Caco-2 (cell line): ENCODE measurements at regions not wholly inside any gene's neighbourhood (a gene's known extent, or its start where the extent isn't known, plus 50 kb on each side); places are given as distances from the start of the nearest gene placed in this dataset.

Experiments used
- BruUV-seq: library from RNA; stranded (reverse); fragments of 400-500 nt; replicated peaks from 2 replicates; lab custom pipeline; 2021; lab: Mats Ljungman, UMichigan
- CTCF ChIA-PET: fragments of 300-600 bp; sonication (Branson Sonifier 250); formaldehyde crosslinking; loops from one replicate; lab custom pipeline; 2022; ENCODE audit warnings: antibody characterized with exemption; lab: Charles Lee
- POLR2A ChIA-PET: fragments of 300-600 bp; sonication (Branson Sonifier 250); formaldehyde crosslinking; loops from one replicate; lab custom pipeline; 2022; ENCODE audit warnings: antibody characterized with exemption; lab: Charles Lee
- DNase-seq, 2 experiments: peaks; one replicate each; pipeline versions ENCODE4 v3.0.0 to v3.0.0-alpha.2; 2020 to 2022
- H3K27me3 ChIP-seq: replicated peaks from 2 replicates; pipeline ENCODE4 v1.6.0; 2011; ENCODE audit warnings: low read length; ENCODE audit not compliant: control insufficient read depth, insufficient read depth
- H3K36me3 ChIP-seq: 2 replicates; pipeline ENCODE4 v1.5.1; 2011; ENCODE audit warnings: low read length; ENCODE audit not compliant: control insufficient read depth, insufficient read depth
- H3K4me1 ChIP-seq: fragments of 250-450 bp; sonication (Bioruptor Pico); 2 replicates; pipeline ENCODE4 v1.5.1; 2020; ENCODE audit warnings: mild to moderate bottlenecking
- H3K4me3 ChIP-seq: 2 replicates; pipeline ENCODE4 v1.5.1; 2011; ENCODE audit warnings: low read depth, mild to moderate bottlenecking, control low read depth, low read length
- H3K9me3 ChIP-seq: fragments of 250-450 bp; sonication (Bioruptor Pico); 2 replicates; pipeline ENCODE4 v1.5.1; 2020; ENCODE audit warnings: mild to moderate bottlenecking, moderate library complexity
- H3K27ac Mint-ChIP-seq: one replicate; pipeline ENCODE4 v1.8.0; 2022; ENCODE audit warnings: mixed read lengths; ENCODE audit not compliant: unreplicated experiment
- H3K27me3 Mint-ChIP-seq: one replicate; pipeline ENCODE4 v1.8.0; 2022; ENCODE audit warnings: mixed read lengths; ENCODE audit not compliant: insufficient read depth, unreplicated experiment
- H3K36me3 Mint-ChIP-seq: one replicate; pipeline ENCODE4 v1.8.0; 2022; ENCODE audit warnings: mild to moderate bottlenecking, mixed read lengths; ENCODE audit not compliant: insufficient read depth, unreplicated experiment
- H3K4me1 Mint-ChIP-seq: one replicate; pipeline ENCODE4 v1.8.0; 2022; ENCODE audit warnings: low read depth, mixed read lengths; ENCODE audit not compliant: unreplicated experiment
- H3K4me3 Mint-ChIP-seq: one replicate; pipeline ENCODE4 v1.8.0; 2022; ENCODE audit warnings: mild to moderate bottlenecking, moderate library complexity, mixed read lengths; ENCODE audit not compliant: unreplicated experiment
- H3K9me3 Mint-ChIP-seq: one replicate; pipeline ENCODE4 v1.8.0; 2022; ENCODE audit warnings: mixed read lengths; ENCODE audit not compliant: unreplicated experiment
- CTCF ChIP-seq, 2 experiments: fragments of 200-600 bp in 1 of 2; IDR thresholded peaks; 1 replicate in 1 of 2; 2 replicates in 1 of 2; pipeline versions ENCODE4 v1.5.1 to v1.8.0; 2011 to 2022; ENCODE audit warnings: antibody characterized with exemption in 1 of 2, control low read depth in 1 of 2, inconsistent platforms in 1 of 2, low read depth in 1 of 2, low read length in 1 of 2, mild to moderate bottlenecking in 1 of 2, moderate library complexity in 1 of 2; ENCODE audit not compliant: insufficient read depth in 1 of 2, severe bottlenecking in 1 of 2, unreplicated experiment in 1 of 2
- intact Hi-C: fragments of 100-400 bp; cut with micrococcal nuclease; formaldehyde crosslinking; loops from one replicate; pipeline ENCODE4 v1.10.0; 2022; ENCODE audit not compliant: unreplicated experiment

- Mint-ChIP-seq H3K36me3 (no peaks in the 10 kb centered on the region), H3K4me3 (no peak overlapping the region), H3K27ac (no peak overlapping the region), H3K4me1 (no peaks in the 10 kb centered on the region), H3K9me3 (no peaks in the 10 kb centered on the region), H3K27me3 (peaks cover 3% of the 10 kb centered on the region)
- DNase-seq = no peak
- intact Hi-C loops = no loop called here
- no peaks in the 10 kb centered on the region for H3K36me3 ChIP-seq
- no peaks in the 10 kb centered on the region for H3K9me3 ChIP-seq
- H3K4me1 ChIP-seq = no peaks in the 10 kb centered on the region
- BruUV-seq = no TSS peak
- TF ChIP-seq CTCF (IDR thresholded peaks at IDR 0.05; ENCODE audit: insufficient read depth in 1 of 2, low read depth in 1 of 2, low read length in 1 of 2, severe bottlenecking in 1 of 2, unreplicated experiment in 1 of 2) = no peak
- no peaks in the 10 kb centered on the region for H3K27me3 ChIP-seq
- no peak overlapping the region for H3K4me3 ChIP-seq
- CTCF ChIA-PET = no interaction called here
- POLR2A ChIA-PET = no interaction called here
Observed at GRCh38 chr2:173488861-173489260, 134.2 kb downstream of the CDCA7 start.

- no peaks in the 10 kb centered on the region for H3K27me3 ChIP-seq
- no peaks in the 10 kb centered on the region for H3K9me3 ChIP-seq
- no TSS peak for BruUV-seq
- H3K4me1 ChIP-seq = no peaks in the 10 kb centered on the region
- H3K9me3 Mint-ChIP-seq = no peaks in the 10 kb centered on the region
- no peak for TF ChIP-seq CTCF (IDR thresholded peaks at IDR 0.05; ENCODE audit: insufficient read depth in 1 of 2, low read depth in 1 of 2, low read length in 1 of 2, severe bottlenecking in 1 of 2, unreplicated experiment in 1 of 2)
- CTCF ChIA-PET = no interaction called here
- H3K27me3 Mint-ChIP-seq = peaks cover 3% of the 10 kb centered on the region
- no peaks in the 10 kb centered on the region for H3K36me3 Mint-ChIP-seq
- intact Hi-C loops = no loop called here
- H3K4me3 ChIP-seq = no peak overlapping the region
- H3K4me1 Mint-ChIP-seq = no peaks in the 10 kb centered on the region
- no peak for DNase-seq
- no peak overlapping the region for H3K27ac Mint-ChIP-seq
- no peak overlapping the region for H3K4me3 Mint-ChIP-seq
- POLR2A ChIA-PET = no interaction called here
- H3K36me3 ChIP-seq = no peaks in the 10 kb centered on the region
Observed at GRCh38 chr2:173491418-173491817, 136.7 kb downstream of the CDCA7 start.

- no peaks in the 10 kb centered on the region for H3K9me3 Mint-ChIP-seq
- no peak for TF ChIP-seq CTCF (IDR thresholded peaks at IDR 0.05; ENCODE audit: insufficient read depth in 1 of 2, low read depth in 1 of 2, low read length in 1 of 2, severe bottlenecking in 1 of 2, unreplicated experiment in 1 of 2)
Observed at GRCh38 chr2:173493874-173494273, 139.2 kb downstream of the CDCA7 start.

More at GRCh38 chr2:173493874-173494273, 139.2 kb downstream of the CDCA7 start:
- H3K4me1 ChIP-seq = no peaks in the 10 kb centered on the region
- H3K36me3 ChIP-seq = no peaks in the 10 kb centered on the region
- CTCF ChIA-PET = no interaction called here
- BruUV-seq = no TSS peak
- no peaks in the 10 kb centered on the region for H3K36me3 Mint-ChIP-seq
- H3K27me3 ChIP-seq = no peaks in the 10 kb centered on the region
- H3K27ac Mint-ChIP-seq = no peak overlapping the region
- no peak overlapping the region for H3K4me3 Mint-ChIP-seq
- H3K4me1 Mint-ChIP-seq = no peaks in the 10 kb centered on the region
- no peak for DNase-seq
- H3K9me3 ChIP-seq = no peaks in the 10 kb centered on the region
- POLR2A ChIA-PET = no interaction called here
- no peak overlapping the region for H3K4me3 ChIP-seq
- no peaks in the 10 kb centered on the region for H3K27me3 Mint-ChIP-seq
- intact Hi-C loops = no loop called here
